HepG2 (cell line): ENCODE measurements at regions not wholly inside any gene's neighbourhood (a gene's known extent, or its start where the extent isn't known, plus 50 kb on each side); places are given as distances from the start of the nearest gene placed in this dataset.

ENCODE experiments used
- FOXJ3 ChIP-seq: sonication (generic); formaldehyde crosslinking; IDR thresholded peaks from 2 replicates; pipeline ENCODE4 v1.4.0; 2020; ENCODE audit warnings: missing genetic modification reagents, mild to moderate bottlenecking, borderline replicate concordance
- FOXK2 ChIP-seq: fragments of 450-650 bp; IDR thresholded peaks from 2 replicates; pipeline ENCODE4 v1.6.1; 2016
- HOXD1 ChIP-seq: sonication (generic); formaldehyde crosslinking; IDR thresholded peaks from 2 replicates; pipeline ENCODE4 v1.5.0; 2020; ENCODE audit warnings: missing genetic modification reagents
- JARID2 ChIP-seq: sonication (generic); formaldehyde crosslinking; IDR thresholded peaks from 2 replicates; pipeline ENCODE4 v1.8.1; 2023; ENCODE audit warnings: missing genetic modification reagents, inconsistent platforms; ENCODE audit not compliant: insufficient replicate concordance
- POGZ ChIP-seq: sonication (generic); formaldehyde crosslinking; IDR thresholded peaks from 2 replicates; pipeline ENCODE4 v1.4.0; 2020; ENCODE audit warnings: mild to moderate bottlenecking, missing genetic modification reagents
- RFX3 ChIP-seq: IDR thresholded peaks from 2 replicates; pipeline ENCODE4 v1.6.1; 2016; ENCODE audit warnings: missing biosample characterization, missing genetic modification reagents
- SAP130 ChIP-seq: IDR thresholded peaks from 2 replicates; pipeline ENCODE4 v1.6.1; 2016; ENCODE audit warnings: low read depth
- THAP11 ChIP-seq: IDR thresholded peaks from 2 replicates; pipeline ENCODE4 v1.6.1; 2016; ENCODE audit warnings: missing biosample characterization, missing genetic modification reagents
- ZNF282 ChIP-seq: fragments of 450-650 bp; IDR thresholded peaks from 2 replicates; pipeline ENCODE4 v1.6.1; 2018; ENCODE audit not compliant: partially characterized antibody
- ZNF703 ChIP-seq: sonication (generic); formaldehyde crosslinking; IDR thresholded peaks from 2 replicates; pipeline ENCODE4 v1.5.1; 2020; ENCODE audit warnings: missing genetic modification reagents, mild to moderate bottlenecking, moderate library complexity, borderline replicate concordance
- TF ChIP-seq, protein P1 (sequence below): sonication (generic); formaldehyde crosslinking; IDR thresholded peaks from 2 replicates; pipeline ENCODE4 v1.4.0; 2020; ENCODE audit warnings: low read depth, missing genetic modification reagents
- TF ChIP-seq, protein P2 (sequence below): sonication (generic); formaldehyde crosslinking; conservative IDR thresholded peaks from 2 replicates; pipeline ENCODE4 v1.5.0; 2020; ENCODE audit warnings: missing genetic modification reagents
- TF ChIP-seq, protein P3 (sequence below): sonication (generic); formaldehyde crosslinking; IDR thresholded peaks from 2 replicates; pipeline ENCODE4 v1.4.0; 2020; ENCODE audit warnings: missing genetic modification reagents
- TF ChIP-seq, protein P4 (sequence below): sonication (generic); formaldehyde crosslinking; IDR thresholded peaks from 2 replicates; pipeline ENCODE4 v1.4.0; 2020; ENCODE audit warnings: missing genetic modification reagents, borderline replicate concordance
- TF ChIP-seq, protein P5 (sequence below): fragments of 450-650 bp; IDR thresholded peaks from 2 replicates; pipeline ENCODE4 v1.6.1; 2017
- TF ChIP-seq, protein P6 (sequence below): sonication (generic); formaldehyde crosslinking; IDR thresholded peaks from 2 replicates; pipeline ENCODE4 v1.8.1; 2022; ENCODE audit warnings: low read depth, mild to moderate bottlenecking, missing genetic modification reagents

DNA sequence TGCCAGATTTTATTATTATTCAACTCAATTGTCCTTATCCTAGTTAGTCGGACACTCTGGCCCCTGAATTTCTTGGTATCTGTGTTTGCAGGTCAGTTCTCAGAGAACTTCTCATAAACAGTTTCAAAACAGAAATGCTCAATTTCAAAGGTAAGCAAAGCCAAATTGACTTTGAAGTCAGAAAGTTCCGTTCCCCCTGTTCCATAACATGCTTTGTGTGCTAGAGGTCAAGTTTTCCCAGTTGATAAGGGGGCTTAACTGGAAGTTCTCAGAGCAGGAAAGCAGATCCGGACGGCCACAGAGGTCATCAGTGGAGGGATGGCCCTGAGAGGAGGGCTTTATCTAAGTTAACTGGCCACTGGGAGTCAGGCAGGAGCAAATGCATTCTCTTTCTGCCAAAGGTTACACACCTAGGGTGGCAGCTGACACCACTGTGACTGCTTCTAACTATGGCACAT lies 417.2 kb downstream of the COG6 start (continued):
- TF ChIP-seq, protein P1, sequence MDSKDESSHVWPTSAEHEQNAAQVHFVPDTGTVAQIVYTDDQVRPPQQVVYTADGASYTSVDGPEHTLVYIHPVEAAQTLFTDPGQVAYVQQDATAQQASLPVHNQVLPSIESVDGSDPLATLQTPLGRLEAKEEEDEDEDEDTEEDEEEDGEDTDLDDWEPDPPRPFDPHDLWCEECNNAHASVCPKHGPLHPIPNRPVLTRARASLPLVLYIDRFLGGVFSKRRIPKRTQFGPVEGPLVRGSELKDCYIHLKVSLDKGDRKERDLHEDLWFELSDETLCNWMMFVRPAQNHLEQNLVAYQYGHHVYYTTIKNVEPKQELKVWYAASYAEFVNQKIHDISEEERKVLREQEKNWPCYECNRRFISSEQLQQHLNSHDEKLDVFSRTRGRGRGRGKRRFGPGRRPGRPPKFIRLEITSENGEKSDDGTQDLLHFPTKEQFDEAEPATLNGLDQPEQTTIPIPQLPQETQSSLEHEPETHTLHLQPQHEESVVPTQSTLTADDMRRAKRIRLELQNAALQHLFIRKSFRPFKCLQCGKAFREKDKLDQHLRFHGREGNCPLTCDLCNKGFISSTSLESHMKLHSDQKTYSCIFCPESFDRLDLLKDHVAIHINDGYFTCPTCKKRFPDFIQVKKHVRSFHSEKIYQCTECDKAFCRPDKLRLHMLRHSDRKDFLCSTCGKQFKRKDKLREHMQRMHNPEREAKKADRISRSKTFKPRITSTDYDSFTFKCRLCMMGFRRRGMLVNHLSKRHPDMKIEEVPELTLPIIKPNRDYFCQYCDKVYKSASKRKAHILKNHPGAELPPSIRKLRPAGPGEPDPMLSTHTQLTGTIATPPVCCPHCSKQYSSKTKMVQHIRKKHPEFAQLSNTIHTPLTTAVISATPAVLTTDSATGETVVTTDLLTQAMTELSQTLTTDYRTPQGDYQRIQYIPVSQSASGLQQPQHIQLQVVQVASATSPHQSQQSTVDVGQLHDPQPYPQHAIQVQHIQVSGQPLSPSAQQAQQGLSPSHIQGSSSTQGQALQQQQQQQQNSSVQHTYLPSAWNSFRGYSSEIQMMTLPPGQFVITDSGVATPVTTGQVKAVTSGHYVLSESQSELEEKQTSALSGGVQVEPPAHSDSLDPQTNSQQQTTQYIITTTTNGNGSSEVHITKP (CRISPR knock-in tag), result 0 out of 2 replicates have a peak, but pooled peaks have one; percentile 36
- TF ChIP-seq, protein P2, sequence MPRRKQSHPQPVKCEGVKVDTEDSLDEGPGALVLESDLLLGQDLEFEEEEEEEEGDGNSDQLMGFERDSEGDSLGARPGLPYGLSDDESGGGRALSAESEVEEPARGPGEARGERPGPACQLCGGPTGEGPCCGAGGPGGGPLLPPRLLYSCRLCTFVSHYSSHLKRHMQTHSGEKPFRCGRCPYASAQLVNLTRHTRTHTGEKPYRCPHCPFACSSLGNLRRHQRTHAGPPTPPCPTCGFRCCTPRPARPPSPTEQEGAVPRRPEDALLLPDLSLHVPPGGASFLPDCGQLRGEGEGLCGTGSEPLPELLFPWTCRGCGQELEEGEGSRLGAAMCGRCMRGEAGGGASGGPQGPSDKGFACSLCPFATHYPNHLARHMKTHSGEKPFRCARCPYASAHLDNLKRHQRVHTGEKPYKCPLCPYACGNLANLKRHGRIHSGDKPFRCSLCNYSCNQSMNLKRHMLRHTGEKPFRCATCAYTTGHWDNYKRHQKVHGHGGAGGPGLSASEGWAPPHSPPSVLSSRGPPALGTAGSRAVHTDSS (CRISPR knock-in tag), result no peak
- TF ChIP-seq THAP11 (CRISPR knock-in tag) (0 out of 2 replicates have a peak, but pooled peaks have one; percentile 20), SAP130 (peak; percentile 73), FOXK2 (no peak), JARID2 (no peak), HOXD1 (peak; percentile 59; the same call in 1 of the 2 replicates), ZNF282 (no peak), FOXJ3 (CRISPR knock-in tag) (peak; percentile 96; the same call in 1 of the 2 replicates), ZNF703 (CRISPR knock-in tag) (no peak), RFX3 (CRISPR knock-in tag) (no peak), POGZ (CRISPR knock-in tag) (peak; percentile 92)
- TF ChIP-seq, protein P3, sequence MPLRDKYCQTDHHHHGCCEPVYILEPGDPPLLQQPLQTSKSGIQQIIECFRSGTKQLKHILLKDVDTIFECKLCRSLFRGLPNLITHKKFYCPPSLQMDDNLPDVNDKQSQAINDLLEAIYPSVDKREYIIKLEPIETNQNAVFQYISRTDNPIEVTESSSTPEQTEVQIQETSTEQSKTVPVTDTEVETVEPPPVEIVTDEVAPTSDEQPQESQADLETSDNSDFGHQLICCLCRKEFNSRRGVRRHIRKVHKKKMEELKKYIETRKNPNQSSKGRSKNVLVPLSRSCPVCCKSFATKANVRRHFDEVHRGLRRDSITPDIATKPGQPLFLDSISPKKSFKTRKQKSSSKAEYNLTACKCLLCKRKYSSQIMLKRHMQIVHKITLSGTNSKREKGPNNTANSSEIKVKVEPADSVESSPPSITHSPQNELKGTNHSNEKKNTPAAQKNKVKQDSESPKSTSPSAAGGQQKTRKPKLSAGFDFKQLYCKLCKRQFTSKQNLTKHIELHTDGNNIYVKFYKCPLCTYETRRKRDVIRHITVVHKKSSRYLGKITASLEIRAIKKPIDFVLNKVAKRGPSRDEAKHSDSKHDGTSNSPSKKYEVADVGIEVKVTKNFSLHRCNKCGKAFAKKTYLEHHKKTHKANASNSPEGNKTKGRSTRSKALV (CRISPR knock-in tag), result peak; percentile 50; the same call in 1 of the 2 replicates
- TF ChIP-seq, protein P4, sequence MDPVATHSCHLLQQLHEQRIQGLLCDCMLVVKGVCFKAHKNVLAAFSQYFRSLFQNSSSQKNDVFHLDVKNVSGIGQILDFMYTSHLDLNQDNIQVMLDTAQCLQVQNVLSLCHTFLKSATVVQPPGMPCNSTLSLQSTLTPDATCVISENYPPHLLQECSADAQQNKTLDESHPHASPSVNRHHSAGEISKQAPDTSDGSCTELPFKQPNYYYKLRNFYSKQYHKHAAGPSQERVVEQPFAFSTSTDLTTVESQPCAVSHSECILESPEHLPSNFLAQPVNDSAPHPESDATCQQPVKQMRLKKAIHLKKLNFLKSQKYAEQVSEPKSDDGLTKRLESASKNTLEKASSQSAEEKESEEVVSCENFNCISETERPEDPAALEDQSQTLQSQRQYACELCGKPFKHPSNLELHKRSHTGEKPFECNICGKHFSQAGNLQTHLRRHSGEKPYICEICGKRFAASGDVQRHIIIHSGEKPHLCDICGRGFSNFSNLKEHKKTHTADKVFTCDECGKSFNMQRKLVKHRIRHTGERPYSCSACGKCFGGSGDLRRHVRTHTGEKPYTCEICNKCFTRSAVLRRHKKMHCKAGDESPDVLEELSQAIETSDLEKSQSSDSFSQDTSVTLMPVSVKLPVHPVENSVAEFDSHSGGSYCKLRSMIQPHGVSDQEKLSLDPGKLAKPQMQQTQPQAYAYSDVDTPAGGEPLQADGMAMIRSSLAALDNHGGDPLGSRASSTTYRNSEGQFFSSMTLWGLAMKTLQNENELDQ (CRISPR knock-in tag), result no peak
- TF ChIP-seq, protein P5, sequence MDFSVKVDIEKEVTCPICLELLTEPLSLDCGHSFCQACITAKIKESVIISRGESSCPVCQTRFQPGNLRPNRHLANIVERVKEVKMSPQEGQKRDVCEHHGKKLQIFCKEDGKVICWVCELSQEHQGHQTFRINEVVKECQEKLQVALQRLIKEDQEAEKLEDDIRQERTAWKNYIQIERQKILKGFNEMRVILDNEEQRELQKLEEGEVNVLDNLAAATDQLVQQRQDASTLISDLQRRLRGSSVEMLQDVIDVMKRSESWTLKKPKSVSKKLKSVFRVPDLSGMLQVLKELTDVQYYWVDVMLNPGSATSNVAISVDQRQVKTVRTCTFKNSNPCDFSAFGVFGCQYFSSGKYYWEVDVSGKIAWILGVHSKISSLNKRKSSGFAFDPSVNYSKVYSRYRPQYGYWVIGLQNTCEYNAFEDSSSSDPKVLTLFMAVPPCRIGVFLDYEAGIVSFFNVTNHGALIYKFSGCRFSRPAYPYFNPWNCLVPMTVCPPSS, result no peak
- TF ChIP-seq, protein P6, sequence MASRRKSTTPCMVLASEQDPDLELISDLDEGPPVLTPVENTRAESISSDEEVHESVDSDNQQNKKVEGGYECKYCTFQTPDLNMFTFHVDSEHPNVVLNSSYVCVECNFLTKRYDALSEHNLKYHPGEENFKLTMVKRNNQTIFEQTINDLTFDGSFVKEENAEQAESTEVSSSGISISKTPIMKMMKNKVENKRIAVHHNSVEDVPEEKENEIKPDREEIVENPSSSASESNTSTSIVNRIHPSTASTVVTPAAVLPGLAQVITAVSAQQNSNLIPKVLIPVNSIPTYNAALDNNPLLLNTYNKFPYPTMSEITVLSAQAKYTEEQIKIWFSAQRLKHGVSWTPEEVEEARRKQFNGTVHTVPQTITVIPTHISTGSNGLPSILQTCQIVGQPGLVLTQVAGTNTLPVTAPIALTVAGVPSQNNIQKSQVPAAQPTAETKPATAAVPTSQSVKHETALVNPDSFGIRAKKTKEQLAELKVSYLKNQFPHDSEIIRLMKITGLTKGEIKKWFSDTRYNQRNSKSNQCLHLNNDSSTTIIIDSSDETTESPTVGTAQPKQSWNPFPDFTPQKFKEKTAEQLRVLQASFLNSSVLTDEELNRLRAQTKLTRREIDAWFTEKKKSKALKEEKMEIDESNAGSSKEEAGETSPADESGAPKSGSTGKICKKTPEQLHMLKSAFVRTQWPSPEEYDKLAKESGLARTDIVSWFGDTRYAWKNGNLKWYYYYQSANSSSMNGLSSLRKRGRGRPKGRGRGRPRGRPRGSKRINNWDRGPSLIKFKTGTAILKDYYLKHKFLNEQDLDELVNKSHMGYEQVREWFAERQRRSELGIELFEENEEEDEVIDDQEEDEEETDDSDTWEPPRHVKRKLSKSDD (CRISPR knock-in tag), result no peak
